Neural cell (in vitro differentiated cells): ENCODE measurements at regions not wholly inside any gene's neighbourhood (a gene's known extent, or its start where the extent isn't known, plus 50 kb on each side); places are given as distances from the start of the nearest gene placed in this dataset.

ENCODE experiments used
- H2AFZ ChIP-seq: fragments of 200-600, 300-800 bp; sonication (generic), shearing (Covaris generic); 2 replicates; pipeline ENCODE4 v1.6.0; 2014; ENCODE audit warnings: low read depth, mild to moderate bottlenecking, antibody characterized with exemption, low read length, moderate library complexity
- H3F3A ChIP-seq: fragments of 200-600 bp; shearing (Covaris generic); 2 replicates; pipeline ENCODE4 v1.6.1; 2016; ENCODE audit warnings: mild to moderate bottlenecking, moderate library complexity, mixed read lengths, antibody characterized with exemption, low read length; ENCODE audit not compliant: insufficient read depth, poor library complexity, severe bottlenecking
- H3K27ac ChIP-seq: fragments of 200-600, 300-800 bp; sonication (generic), shearing (Covaris generic); 2 replicates; pipeline ENCODE4 v1.5.1; 2014; ENCODE audit warnings: mild to moderate bottlenecking, low read length, moderate library complexity
- H3K27me3 ChIP-seq: fragments of 300-800, 200-600 bp; sonication (generic), shearing (Covaris generic); 2 replicates; pipeline ENCODE4 v1.6.0; 2014; ENCODE audit warnings: mild to moderate bottlenecking, low read depth, low read length, moderate library complexity; ENCODE audit not compliant: insufficient read depth
- H3K36me3 ChIP-seq: fragments of 300-800, 200-600 bp; sonication (generic), shearing (Covaris generic); 2 replicates; pipeline ENCODE4 v1.5.1; 2014; ENCODE audit warnings: mild to moderate bottlenecking, antibody characterized with exemption, low read length, moderate library complexity; ENCODE audit not compliant: insufficient read depth
- H3K4me2 ChIP-seq: fragments of 300-800, 200-600 bp; sonication (generic), shearing (Covaris generic); 2 replicates; pipeline ENCODE4 v1.6.0; 2014; ENCODE audit warnings: mild to moderate bottlenecking, low read length
- H3K4me3 ChIP-seq: fragments of 300-800, 200-600 bp; sonication (generic), shearing (Covaris generic); 2 replicates; pipeline ENCODE4 v1.5.1; 2014; ENCODE audit warnings: mild to moderate bottlenecking, low read length, moderate library complexity
- H3K79me2 ChIP-seq: fragments of 200-600 bp; shearing (Covaris generic); replicated peaks from 2 replicates; pipeline ENCODE4 v1.6.0; 2014; ENCODE audit warnings: mild to moderate bottlenecking, low read length, moderate library complexity; ENCODE audit not compliant: insufficient read depth
- H3K9ac ChIP-seq: fragments of 300-800, 200-600 bp; sonication (generic), shearing (Covaris generic); 2 replicates; pipeline ENCODE4 v1.6.1; 2016; ENCODE audit warnings: mild to moderate bottlenecking, low read length, mixed read lengths
- H3K9me2 ChIP-seq: fragments of 200-600 bp; shearing (Covaris generic); 2 replicates; pipeline ENCODE4 v1.6.1; 2016; ENCODE audit warnings: mild to moderate bottlenecking, low read length, mixed read lengths; ENCODE audit not compliant: insufficient read depth
- H3K9me3 ChIP-seq: fragments of 200-600, 300-800 bp; sonication (generic), shearing (Covaris generic); 2 replicates; pipeline ENCODE4 v1.6.1; 2016; ENCODE audit warnings: mild to moderate bottlenecking, mixed run types, low read length, moderate library complexity, mixed read lengths
- H4K20me1 ChIP-seq: fragments of 200-600 bp; shearing (Covaris generic); 2 replicates; pipeline ENCODE4 v1.6.1; 2016; ENCODE audit warnings: mild to moderate bottlenecking, mixed run types; ENCODE audit not compliant: insufficient read depth
- EP300 ChIP-seq: fragments of 450-650 bp; conservative IDR thresholded peaks from 2 replicates; pipeline ENCODE4 v1.6.1; 2014; ENCODE audit warnings: antibody characterized with exemption, mild to moderate bottlenecking, moderate library complexity; ENCODE audit not compliant: poor library complexity, severe bottlenecking
- MXI1 ChIP-seq: fragments of 450-650 bp; conservative IDR thresholded peaks from 2 replicates; pipeline ENCODE4 v1.6.1; 2014; ENCODE audit warnings: antibody characterized with exemption, mild to moderate bottlenecking; ENCODE audit not compliant: poor library complexity, severe bottlenecking
- POLR2AphosphoS5 ChIP-seq: IDR thresholded peaks from 2 replicates; pipeline ENCODE4 v1.6.1; 2012
- RAD21 ChIP-seq: fragments of 450-650 bp; conservative IDR thresholded peaks from 2 replicates; pipeline ENCODE4 v1.6.1; 2014; ENCODE audit warnings: antibody characterized with exemption, mild to moderate bottlenecking, moderate library complexity
- SMC3 ChIP-seq: fragments of 450-650 bp; conservative IDR thresholded peaks from 2 replicates; pipeline ENCODE4 v1.6.1; 2014; ENCODE audit warnings: antibody characterized with exemption, mild to moderate bottlenecking, moderate library complexity; ENCODE audit not compliant: poor library complexity
- TAF1 ChIP-seq: IDR thresholded peaks from 2 replicates; pipeline ENCODE4 v1.6.1; 2012; ENCODE audit warnings: low read depth
- TF ChIP-seq, protein P1 (sequence below): fragments of 450-650 bp; IDR thresholded peaks from 2 replicates; pipeline ENCODE4 v1.5.1; 2014; ENCODE audit warnings: antibody characterized with exemption, mild to moderate bottlenecking, moderate library complexity; ENCODE audit not compliant: poor library complexity, severe bottlenecking
- TF ChIP-seq, protein P2 (sequence below): IDR thresholded peaks from 2 replicates; pipeline ENCODE4 v1.6.1; 2012; ENCODE audit warnings: borderline replicate concordance

DNA sequence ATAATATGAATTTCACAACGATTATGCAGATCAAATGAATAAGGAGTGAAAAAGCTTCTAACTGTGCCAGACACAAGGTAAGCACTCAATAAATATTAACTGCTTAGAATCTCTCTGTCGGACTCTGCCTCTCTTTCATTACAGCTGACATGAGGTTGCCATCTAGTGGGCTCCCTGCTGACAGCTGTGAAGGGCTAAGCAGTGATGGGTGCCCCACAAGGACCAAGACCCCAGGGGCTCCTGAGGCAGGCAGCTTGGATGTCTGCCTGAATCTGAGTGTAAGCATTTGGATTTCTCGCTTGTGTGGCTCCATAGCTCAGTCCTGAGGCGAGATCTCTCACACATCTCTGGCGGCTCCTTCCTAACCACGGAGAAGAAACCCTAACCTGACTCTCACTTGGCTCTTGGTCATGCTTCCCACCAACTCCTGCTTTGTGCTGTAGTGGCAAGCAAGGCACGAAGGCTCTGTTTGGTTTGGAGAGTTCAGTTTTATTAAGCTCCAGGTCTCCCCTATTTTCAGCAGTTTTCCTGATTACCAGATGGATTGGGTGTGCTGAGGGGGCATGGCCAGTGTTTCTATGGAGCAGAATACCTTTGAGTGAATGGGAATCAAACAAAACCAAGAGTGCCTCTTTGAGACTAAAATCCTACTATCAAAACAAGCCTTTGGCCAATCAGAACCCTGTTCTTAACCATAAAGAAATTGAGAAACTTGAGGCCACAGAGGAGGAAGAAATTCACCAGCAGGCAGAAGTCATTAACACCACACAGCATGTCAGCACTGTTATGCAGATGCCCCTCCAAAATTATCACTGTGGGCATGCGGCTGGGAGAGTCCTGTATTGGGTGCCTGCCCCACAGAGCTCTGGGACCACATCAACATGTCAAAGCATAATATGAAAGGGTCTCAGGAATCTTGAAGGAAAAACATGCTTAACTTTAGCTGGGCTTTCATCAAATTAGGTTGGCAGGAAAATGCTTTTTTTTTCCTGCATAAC, 152.8 kb upstream of the NTM start:
- H2AFZ ChIP-seq: no peak overlapping the region
- H3K9ac ChIP-seq: no peak overlapping the region
- no peaks in the 10 kb centered on the region for H3K27me3 ChIP-seq
- H3K9me2 ChIP-seq: no peaks in the 10 kb centered on the region
- no peak overlapping the region for H3K27ac ChIP-seq
- H4K20me1 ChIP-seq: no peaks in the 10 kb centered on the region
- H3K9me3 ChIP-seq: no peaks in the 10 kb centered on the region
- TF ChIP-seq RAD21: peak; percentile 42
- TF ChIP-seq, protein P1, sequence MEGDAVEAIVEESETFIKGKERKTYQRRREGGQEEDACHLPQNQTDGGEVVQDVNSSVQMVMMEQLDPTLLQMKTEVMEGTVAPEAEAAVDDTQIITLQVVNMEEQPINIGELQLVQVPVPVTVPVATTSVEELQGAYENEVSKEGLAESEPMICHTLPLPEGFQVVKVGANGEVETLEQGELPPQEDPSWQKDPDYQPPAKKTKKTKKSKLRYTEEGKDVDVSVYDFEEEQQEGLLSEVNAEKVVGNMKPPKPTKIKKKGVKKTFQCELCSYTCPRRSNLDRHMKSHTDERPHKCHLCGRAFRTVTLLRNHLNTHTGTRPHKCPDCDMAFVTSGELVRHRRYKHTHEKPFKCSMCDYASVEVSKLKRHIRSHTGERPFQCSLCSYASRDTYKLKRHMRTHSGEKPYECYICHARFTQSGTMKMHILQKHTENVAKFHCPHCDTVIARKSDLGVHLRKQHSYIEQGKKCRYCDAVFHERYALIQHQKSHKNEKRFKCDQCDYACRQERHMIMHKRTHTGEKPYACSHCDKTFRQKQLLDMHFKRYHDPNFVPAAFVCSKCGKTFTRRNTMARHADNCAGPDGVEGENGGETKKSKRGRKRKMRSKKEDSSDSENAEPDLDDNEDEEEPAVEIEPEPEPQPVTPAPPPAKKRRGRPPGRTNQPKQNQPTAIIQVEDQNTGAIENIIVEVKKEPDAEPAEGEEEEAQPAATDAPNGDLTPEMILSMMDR: peak; percentile 39
- TF ChIP-seq SMC3: peak; percentile 24
- no peak for TF ChIP-seq TAF1
- no peaks in the 10 kb centered on the region for H3F3A ChIP-seq
- no peak overlapping the region for H3K4me3 ChIP-seq
- H3K79me2 ChIP-seq: no peaks in the 10 kb centered on the region
- H3K4me2 ChIP-seq: no peak overlapping the region
- H3K36me3 ChIP-seq: no peaks in the 10 kb centered on the region

DNA sequence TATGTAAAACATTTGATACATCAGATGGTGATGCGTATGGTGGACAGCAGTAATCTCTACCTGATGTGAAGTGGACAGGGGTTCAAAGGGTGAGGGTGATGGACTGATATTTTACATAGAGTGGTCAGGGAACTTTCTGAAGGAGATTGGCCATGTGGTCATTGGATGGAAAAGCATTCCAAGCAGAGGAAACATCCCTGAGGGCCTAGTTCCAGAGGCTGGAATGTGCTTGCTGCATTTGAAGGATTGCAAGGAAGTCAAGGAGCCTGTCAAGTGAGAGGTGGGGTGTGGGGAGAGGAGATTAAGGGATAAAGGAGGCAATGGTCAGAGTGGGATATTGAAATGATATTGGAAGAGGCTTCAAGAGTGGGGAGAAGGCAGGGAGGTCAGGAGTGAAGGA, 151.9 kb upstream of the NTM start:
- Histone ChIP-seq H3K4me3 (no peak overlapping the region), H3F3A (no peaks in the 10 kb centered on the region), H3K36me3 (no peaks in the 10 kb centered on the region), H2AFZ (no peak overlapping the region), H3K79me2 (no peaks in the 10 kb centered on the region), H3K27me3 (no peaks in the 10 kb centered on the region), H3K9me3 (no peaks in the 10 kb centered on the region), H3K9me2 (no peaks in the 10 kb centered on the region), H4K20me1 (no peaks in the 10 kb centered on the region), H3K4me2 (no peak overlapping the region), H3K9ac (no peak overlapping the region), H3K27ac (no peak overlapping the region)
- TF ChIP-seq, protein P2, sequence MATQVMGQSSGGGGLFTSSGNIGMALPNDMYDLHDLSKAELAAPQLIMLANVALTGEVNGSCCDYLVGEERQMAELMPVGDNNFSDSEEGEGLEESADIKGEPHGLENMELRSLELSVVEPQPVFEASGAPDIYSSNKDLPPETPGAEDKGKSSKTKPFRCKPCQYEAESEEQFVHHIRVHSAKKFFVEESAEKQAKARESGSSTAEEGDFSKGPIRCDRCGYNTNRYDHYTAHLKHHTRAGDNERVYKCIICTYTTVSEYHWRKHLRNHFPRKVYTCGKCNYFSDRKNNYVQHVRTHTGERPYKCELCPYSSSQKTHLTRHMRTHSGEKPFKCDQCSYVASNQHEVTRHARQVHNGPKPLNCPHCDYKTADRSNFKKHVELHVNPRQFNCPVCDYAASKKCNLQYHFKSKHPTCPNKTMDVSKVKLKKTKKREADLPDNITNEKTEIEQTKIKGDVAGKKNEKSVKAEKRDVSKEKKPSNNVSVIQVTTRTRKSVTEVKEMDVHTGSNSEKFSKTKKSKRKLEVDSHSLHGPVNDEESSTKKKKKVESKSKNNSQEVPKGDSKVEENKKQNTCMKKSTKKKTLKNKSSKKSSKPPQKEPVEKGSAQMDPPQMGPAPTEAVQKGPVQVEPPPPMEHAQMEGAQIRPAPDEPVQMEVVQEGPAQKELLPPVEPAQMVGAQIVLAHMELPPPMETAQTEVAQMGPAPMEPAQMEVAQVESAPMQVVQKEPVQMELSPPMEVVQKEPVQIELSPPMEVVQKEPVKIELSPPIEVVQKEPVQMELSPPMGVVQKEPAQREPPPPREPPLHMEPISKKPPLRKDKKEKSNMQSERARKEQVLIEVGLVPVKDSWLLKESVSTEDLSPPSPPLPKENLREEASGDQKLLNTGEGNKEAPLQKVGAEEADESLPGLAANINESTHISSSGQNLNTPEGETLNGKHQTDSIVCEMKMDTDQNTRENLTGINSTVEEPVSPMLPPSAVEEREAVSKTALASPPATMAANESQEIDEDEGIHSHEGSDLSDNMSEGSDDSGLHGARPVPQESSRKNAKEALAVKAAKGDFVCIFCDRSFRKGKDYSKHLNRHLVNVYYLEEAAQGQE: no peak
- TF ChIP-seq RAD21 (no peak), POLR2AphosphoS5 (no peak), SMC3 (no peak)

DNA sequence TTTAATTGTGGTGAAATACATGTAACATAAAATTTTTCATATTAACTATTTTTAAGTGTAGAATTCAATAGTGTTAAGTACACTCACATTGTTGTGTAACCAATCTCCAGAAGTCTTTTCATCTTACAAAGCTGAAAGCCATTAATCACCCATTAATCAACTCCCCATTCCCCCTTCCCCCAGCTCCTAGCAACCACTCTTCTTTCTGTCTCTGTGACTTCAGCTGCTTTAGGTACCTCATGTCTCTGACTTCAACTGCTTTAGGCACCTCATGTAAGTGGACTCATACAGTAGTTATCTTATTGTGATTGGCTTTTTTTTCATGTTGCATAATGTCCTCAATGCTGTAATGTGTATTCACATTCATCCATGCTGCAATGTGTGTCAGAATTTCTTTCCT, 150.8 kb upstream of the NTM start:
- Histone ChIP-seq H3K36me3 (no peaks in the 10 kb centered on the region), H2AFZ (no peak overlapping the region), H3K9ac (no peak overlapping the region), H3K9me3 (no peaks in the 10 kb centered on the region), H4K20me1 (no peaks in the 10 kb centered on the region), H3K79me2 (no peaks in the 10 kb centered on the region), H3K4me2 (no peak overlapping the region), H3K4me3 (no peak overlapping the region), H3K9me2 (no peaks in the 10 kb centered on the region), H3K27me3 (no peaks in the 10 kb centered on the region), H3K27ac (no peak overlapping the region), H3F3A (no peaks in the 10 kb centered on the region)
- TF ChIP-seq RAD21 (no peak), EP300 (no peak), MXI1 (no peak), SMC3 (no peak), TAF1 (no peak), POLR2AphosphoS5 (no peak)
- TF ChIP-seq, protein P1: no peak
- TF ChIP-seq, protein P2: no peak
